ENCODE measurements at regions not wholly inside any gene's neighbourhood (a gene's known extent, or its start where the extent isn't known, plus 50 kb on each side); places are given as distances from the start of the nearest gene placed in this dataset.

- TF ChIP-seq CTCF (IDR thresholded peaks at IDR 0.05) (no peak), POLR2AphosphoS5 (IDR thresholded peaks at IDR 0.05; ENCODE audit: low read depth, low read length) (no peak), REST (IDR thresholded peaks at IDR 0.05; ENCODE audit: insufficient read depth in 1 of 2, low read depth in 2 of 2, low read length in 1 of 2) (no peak), SIN3A (IDR thresholded peaks at IDR 0.05; ENCODE audit: borderline replicate concordance, insufficient read depth, low read depth, low read length) (no peak)
These were observed 181.4 kb upstream of the RBPJ start for GRCh38 chr4:26139310-26139924.

Data from Panc1 (cell line).